ENCODE measurements at regions not wholly inside any gene's neighbourhood (a gene's known extent, or its start where the extent isn't known, plus 50 kb on each side); places are given as distances from the start of the nearest gene placed in this dataset.
"Not testable (repeated sequence)": the region's sequence is repeated elsewhere in the genome, so short reads cannot be mapped to it uniquely, and the experiment has no call there.

- DNase-seq, result no peak
Measured at GRCh38 chr13:84823528-84823927, 941.3 kb upstream of the SLITRK1 start.

GRCh38 chr13:84821261-84821660, 939.0 kb upstream of the SLITRK1 start:
- no peak for DNase-seq

- no peak for DNase-seq
Measured at GRCh38 chr13:84816567-84817105, 934.4 kb upstream of the SLITRK1 start.

GRCh38 chr13:84812789-84813188, 930.5 kb upstream of the SLITRK1 start:
- no peak for DNase-seq

GRCh38 chr13:84812078-84812477, 929.8 kb upstream of the SLITRK1 start:
- no peak for DNase-seq

- no peak for DNase-seq
Measured at GRCh38 chr13:84810781-84811180, 928.5 kb upstream of the SLITRK1 start.

- no peak for DNase-seq
Measured at GRCh38 chr13:84802073-84802472, 919.8 kb upstream of the SLITRK1 start.

GRCh38 chr13:84784443-84785153, 902.3 kb upstream of the SLITRK1 start:
- DNase-seq, result no peak

GRCh38 chr13:84777316-84777715, 895.0 kb upstream of the SLITRK1 start:
- no peak for DNase-seq

- no peak for DNase-seq
Measured at GRCh38 chr13:84776593-84776992, 894.3 kb upstream of the SLITRK1 start.

- not testable (repeated sequence) for DNase-seq
Measured at GRCh38 chr13:84775920-84776319, 893.6 kb upstream of the SLITRK1 start.

- DNase-seq, result no peak
Measured at GRCh38 chr13:84774111-84774510, 891.8 kb upstream of the SLITRK1 start.

- no peak for DNase-seq
Measured at GRCh38 chr13:84760956-84761355, 878.7 kb upstream of the SLITRK1 start.

- no peak for DNase-seq
Measured at GRCh38 chr13:84749126-84749525, 866.9 kb upstream of the SLITRK1 start.

- no peak for DNase-seq
Measured at GRCh38 chr13:84745051-84745551, 862.8 kb upstream of the SLITRK1 start.

- DNase-seq, result no peak
Measured at GRCh38 chr13:84744203-84744602, 861.9 kb upstream of the SLITRK1 start.

- no peak for DNase-seq
Measured at GRCh38 chr13:84741253-84741652, 859.0 kb upstream of the SLITRK1 start.

GRCh38 chr13:84739021-84739420, 856.7 kb upstream of the SLITRK1 start:
- DNase-seq, result no peak

GRCh38 chr13:84737661-84738060, 855.4 kb upstream of the SLITRK1 start:
- no peak for DNase-seq

- no peak for DNase-seq
Measured at GRCh38 chr13:84730376-84730775, 848.1 kb upstream of the SLITRK1 start.

- DNase-seq, result no peak
Measured at GRCh38 chr13:84705982-84706710, 823.9 kb upstream of the SLITRK1 start.

- no peak for DNase-seq
Measured at GRCh38 chr13:84702174-84702573, 819.9 kb upstream of the SLITRK1 start.

- not testable (repeated sequence) for DNase-seq
Measured at GRCh38 chr13:84697591-84697990, 815.3 kb upstream of the SLITRK1 start.

- no peak for DNase-seq
Measured at GRCh38 chr13:84686973-84687372, 804.7 kb upstream of the SLITRK1 start.
